GM12874 (cell line): ENCODE measurements at regions not wholly inside any gene's neighbourhood (a gene's known extent, or its start where the extent isn't known, plus 50 kb on each side); places are given as distances from the start of the nearest gene placed in this dataset.

ENCODE experiments used
- TF ChIP-seq, protein P1 (sequence below): IDR thresholded peaks from 2 replicates; pipeline ENCODE4 v1.5.1; 2011; ENCODE audit warnings: low read depth, mild to moderate bottlenecking, control low read depth, low read length, moderate library complexity; ENCODE audit not compliant: insufficient read depth

DNA sequence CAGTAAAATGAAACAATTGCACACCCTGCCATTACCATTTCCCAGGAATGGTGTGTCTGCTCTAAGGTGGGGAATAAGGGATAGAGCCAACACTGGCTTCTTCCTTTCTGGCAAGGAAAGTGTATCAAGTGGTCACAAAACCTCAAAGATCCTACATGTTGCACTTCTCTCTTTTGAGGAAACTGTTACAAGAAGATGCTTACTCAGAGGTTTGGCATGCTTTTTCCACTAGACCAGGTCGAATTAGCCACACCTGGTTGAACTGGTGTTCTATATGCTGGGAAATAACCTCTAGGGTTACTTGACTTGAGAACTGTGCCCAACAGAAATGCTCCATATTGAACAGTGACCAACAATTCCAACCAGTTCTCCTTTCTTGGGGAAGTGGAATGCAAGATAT, 102.9 kb downstream of the LRRN1 start:
- TF ChIP-seq, protein P1, sequence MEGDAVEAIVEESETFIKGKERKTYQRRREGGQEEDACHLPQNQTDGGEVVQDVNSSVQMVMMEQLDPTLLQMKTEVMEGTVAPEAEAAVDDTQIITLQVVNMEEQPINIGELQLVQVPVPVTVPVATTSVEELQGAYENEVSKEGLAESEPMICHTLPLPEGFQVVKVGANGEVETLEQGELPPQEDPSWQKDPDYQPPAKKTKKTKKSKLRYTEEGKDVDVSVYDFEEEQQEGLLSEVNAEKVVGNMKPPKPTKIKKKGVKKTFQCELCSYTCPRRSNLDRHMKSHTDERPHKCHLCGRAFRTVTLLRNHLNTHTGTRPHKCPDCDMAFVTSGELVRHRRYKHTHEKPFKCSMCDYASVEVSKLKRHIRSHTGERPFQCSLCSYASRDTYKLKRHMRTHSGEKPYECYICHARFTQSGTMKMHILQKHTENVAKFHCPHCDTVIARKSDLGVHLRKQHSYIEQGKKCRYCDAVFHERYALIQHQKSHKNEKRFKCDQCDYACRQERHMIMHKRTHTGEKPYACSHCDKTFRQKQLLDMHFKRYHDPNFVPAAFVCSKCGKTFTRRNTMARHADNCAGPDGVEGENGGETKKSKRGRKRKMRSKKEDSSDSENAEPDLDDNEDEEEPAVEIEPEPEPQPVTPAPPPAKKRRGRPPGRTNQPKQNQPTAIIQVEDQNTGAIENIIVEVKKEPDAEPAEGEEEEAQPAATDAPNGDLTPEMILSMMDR = no peak

DNA sequence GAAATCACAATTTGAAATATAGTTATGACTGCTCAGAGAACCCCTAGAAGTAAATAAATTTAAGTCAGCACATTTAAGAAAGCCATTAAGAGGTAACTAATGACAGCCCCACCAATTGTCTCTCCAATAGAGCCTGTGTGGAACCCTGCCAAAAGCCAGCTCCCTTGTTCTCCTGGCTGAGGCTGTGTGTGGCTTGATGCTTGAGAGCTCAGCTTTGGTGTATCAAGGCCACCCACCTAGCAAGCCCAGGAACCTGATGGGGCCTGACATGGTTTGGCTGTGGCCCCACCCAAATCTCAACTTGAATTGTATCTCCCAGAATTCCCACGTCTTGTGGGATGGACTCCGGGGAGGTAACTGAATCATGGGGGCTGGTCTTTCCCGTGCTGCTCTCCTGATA, 106.9 kb downstream of the LRRN1 start:
- TF ChIP-seq, protein P1 = no peak

DNA sequence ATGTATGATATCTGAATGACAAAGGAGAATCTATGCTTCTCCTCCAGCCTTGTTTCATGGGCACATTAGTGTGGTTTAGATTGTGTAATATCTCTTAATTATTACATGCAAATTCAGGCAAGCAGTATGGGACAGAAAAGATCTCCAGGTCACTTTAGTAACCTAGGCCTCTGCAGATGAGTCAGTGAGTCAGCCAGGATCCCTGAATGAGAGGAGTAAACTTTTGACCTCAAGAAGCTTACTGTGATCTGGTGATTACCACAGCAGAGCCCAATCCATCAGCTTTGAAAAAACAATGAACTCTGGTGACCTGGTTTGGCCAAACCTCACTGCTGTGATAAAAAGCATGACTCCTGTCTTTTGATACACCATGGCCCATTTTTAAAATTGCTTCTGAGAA, 107.8 kb downstream of the LRRN1 start:
- TF ChIP-seq, protein P1 = no peak

DNA sequence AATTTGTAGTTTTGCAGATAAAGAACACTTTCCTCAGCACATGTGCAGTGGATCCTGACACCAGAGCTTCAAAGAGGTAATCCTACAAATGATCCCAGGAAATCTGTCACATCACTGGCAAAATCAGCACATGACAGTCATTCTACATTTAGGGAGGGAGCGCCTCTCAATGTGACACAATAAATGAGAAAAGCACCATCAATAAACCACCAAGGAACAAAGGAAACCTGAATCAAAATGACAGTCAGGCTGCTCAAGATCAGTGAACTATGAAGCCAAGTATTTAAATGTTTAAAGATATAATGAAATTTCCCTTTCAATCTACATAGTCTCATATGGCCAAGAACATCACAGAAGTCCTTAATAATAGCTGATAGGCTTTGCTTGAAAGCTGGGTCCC, 119.5 kb downstream of the LRRN1 start:
- TF ChIP-seq, protein P1 = no peak

DNA sequence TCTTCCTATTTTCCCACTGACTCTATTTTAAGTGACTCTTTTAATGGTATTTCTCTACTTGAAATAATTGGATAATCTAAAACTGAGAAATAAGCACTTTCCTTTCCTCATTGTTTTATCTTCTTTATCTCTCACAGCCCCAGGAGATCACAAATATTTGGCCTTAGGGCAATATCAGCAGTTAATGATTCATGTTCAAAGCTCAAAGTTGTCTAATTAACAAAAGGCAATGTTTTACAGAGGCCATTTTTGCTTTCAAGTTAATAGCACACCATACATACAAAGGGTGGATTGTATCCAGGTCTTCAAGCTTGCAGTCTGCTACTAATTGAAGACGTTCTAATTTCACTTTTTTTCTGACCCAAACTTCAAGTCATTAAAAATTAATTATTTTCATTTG, 120.1 kb downstream of the LRRN1 start:
- TF ChIP-seq, protein P1 = no peak

DNA sequence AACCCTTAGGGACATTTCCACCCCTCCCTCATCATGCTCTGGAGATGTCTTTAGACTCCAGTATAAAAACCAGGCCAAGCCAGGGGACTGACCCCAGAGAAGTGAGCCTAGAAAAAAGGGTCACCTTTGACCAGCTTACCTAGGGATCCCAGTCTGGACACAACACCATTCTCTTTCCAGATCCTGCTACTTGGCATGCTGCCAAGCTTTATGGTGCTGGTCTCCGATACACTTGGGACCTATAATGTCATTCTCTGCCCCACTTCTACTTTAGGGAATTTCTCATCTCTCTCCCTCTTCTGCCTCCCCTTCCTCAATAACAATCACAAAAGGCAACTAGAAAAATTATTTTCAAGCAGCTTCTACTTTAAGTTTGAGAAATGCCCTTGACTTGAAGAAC, 124.4 kb downstream of the LRRN1 start:
- TF ChIP-seq, protein P1 = no peak

DNA sequence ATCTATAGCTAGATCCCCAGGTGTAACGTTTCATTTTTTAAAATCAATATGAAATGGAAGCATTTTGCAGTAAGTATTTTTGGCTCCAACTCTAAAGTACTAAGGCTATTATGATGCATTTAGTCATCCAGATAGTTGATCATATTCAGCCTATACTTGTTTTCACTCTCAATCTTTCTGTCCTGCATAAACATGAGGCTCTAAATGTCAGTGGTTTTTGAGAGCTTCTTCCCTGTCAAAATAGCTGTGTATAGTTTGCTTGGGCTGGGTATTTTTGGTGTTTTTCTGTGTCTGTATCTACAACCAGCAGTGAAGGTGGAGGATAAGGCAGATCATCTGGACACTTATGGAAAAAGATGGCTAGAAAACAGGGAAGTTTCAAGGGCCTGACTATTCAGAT, 128.0 kb downstream of the LRRN1 start:
- TF ChIP-seq, protein P1 = no peak

DNA sequence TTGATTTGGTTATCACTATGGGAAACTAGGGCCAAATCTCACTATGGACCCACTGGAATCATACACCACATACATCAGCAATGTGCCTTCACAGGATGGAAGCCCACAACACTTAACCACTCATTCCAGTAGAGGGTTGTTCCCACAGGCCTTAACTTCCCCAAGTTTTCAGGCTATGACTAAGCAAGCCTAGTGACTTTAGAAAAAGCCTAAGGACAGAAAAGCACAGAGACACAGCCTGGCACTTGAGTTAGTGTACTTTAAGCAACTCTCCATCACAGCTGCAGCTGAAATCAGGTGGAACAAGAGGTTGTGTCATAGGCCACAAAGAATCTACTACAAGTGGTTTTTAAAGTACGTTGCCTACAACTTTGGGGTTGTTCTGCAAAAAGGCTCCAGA, 128.7 kb downstream of the LRRN1 start:
- TF ChIP-seq, protein P1 = no peak
